PC-9 (cell line): ENCODE measurements at regions not wholly inside any gene's neighbourhood (a gene's known extent, or its start where the extent isn't known, plus 50 kb on each side); places are given as distances from the start of the nearest gene placed in this dataset.

ENCODE experiments used
- CTCF ChIP-seq: fragments of 200-600 bp; sonication (generic); conservative IDR thresholded peaks from 2 replicates; pipeline ENCODE4 v1.6.1; 2017; ENCODE audit warnings: mixed run types, antibody characterized with exemption, mild to moderate bottlenecking, moderate library complexity
- EZH2 ChIP-seq: fragments of 200-600 bp; sonication (generic); IDR thresholded peaks from 2 replicates; pipeline ENCODE4 v1.8.0; 2017; ENCODE audit warnings: antibody characterized with exemption, low read depth

- no peak for TF ChIP-seq CTCF
- TF ChIP-seq EZH2 = no peak
Observed at GRCh38 chr11:57083641-57084385, 95.1 kb downstream of the OR5AK2 start.
